Neural progenitor cell (in vitro differentiated cells): ENCODE measurements at regions not wholly inside any gene's neighbourhood (a gene's known extent, or its start where the extent isn't known, plus 50 kb on each side); places are given as distances from the start of the nearest gene placed in this dataset.

Experiments
- DNase-seq: peaks from one replicate; pipeline ENCODE4 v3.0.0-alpha.2; 2016; ENCODE audit warnings: low spot score
- H2AFZ ChIP-seq: fragments of 200-600 bp; sonication (generic); replicated peaks from 2 replicates; pipeline ENCODE4 v1.6.1; 2016; ENCODE audit warnings: antibody characterized with exemption
- H3F3A ChIP-seq: fragments of 200-600 bp; sonication (generic); 2 replicates; pipeline ENCODE4 v1.6.1; 2016; ENCODE audit warnings: antibody characterized with exemption, low read depth
- H3K27ac ChIP-seq: fragments of 200-600 bp; sonication (generic); 2 replicates; pipeline ENCODE4 v1.5.1; 2016; ENCODE audit warnings: mild to moderate bottlenecking
- H3K27me3 ChIP-seq: fragments of 200-600 bp; sonication (generic); 2 replicates; pipeline ENCODE4 v1.6.1; 2016; ENCODE audit warnings: mild to moderate bottlenecking, moderate library complexity
- H3K36me3 ChIP-seq: fragments of 200-600 bp; sonication (generic); 2 replicates; pipeline ENCODE4 v1.5.1; 2016
- H3K4me1 ChIP-seq: fragments of 200-600 bp; sonication (generic); 2 replicates; pipeline ENCODE4 v1.6.1; 2016; ENCODE audit warnings: mixed run types
- H3K4me2 ChIP-seq: fragments of 200-600 bp; sonication (generic); 2 replicates; pipeline ENCODE4 v1.6.1; 2016
- H3K4me3 ChIP-seq: fragments of 200-600 bp; sonication (generic); 2 replicates; pipeline ENCODE4 v1.5.1; 2016
- H3K79me2 ChIP-seq: fragments of 200-600 bp; sonication (generic); 2 replicates; pipeline ENCODE4 v1.6.1; 2016; ENCODE audit warnings: low read depth
- H3K9ac ChIP-seq: fragments of 200-600 bp; sonication (generic); 2 replicates; pipeline ENCODE4 v1.6.1; 2016
- H3K9me3 ChIP-seq: fragments of 200-600 bp; sonication (generic); 2 replicates; pipeline ENCODE4 v1.5.1; 2016; ENCODE audit warnings: low read depth
- H4K20me1 ChIP-seq: fragments of 200-600 bp; sonication (generic); 2 replicates; pipeline ENCODE4 v1.6.1; 2016; ENCODE audit warnings: low read depth
- H3K27ac Mint-ChIP-seq: 3 replicates; pipeline ENCODE4 v1.8.0; 2021; ENCODE audit warnings: mixed read lengths
- H3K27me3 Mint-ChIP-seq: 2 replicates; pipeline ENCODE4 v1.8.0; 2022; ENCODE audit warnings: low read depth, mild to moderate bottlenecking, inconsistent platforms, moderate library complexity, mixed read lengths; ENCODE audit not compliant: insufficient read depth
- H3K36me3 Mint-ChIP-seq: 3 replicates; pipeline ENCODE4 v1.8.0; 2021; ENCODE audit warnings: mixed read lengths
- H3K4me1 Mint-ChIP-seq: 3 replicates; pipeline ENCODE4 v1.8.0; 2021; ENCODE audit warnings: mixed read lengths
- H3K4me3 Mint-ChIP-seq: 3 replicates; pipeline ENCODE4 v1.8.0; 2021; ENCODE audit warnings: mild to moderate bottlenecking, moderate library complexity, mixed read lengths
- H3K9me3 Mint-ChIP-seq: 3 replicates; pipeline ENCODE4 v1.8.0; 2020; ENCODE audit warnings: mixed read lengths
- EZH2 ChIP-seq: fragments of 200-600 bp; sonication (generic); IDR thresholded peaks from 2 replicates; pipeline ENCODE4 v1.6.1; 2017; ENCODE audit warnings: antibody characterized with exemption, mild to moderate bottlenecking, moderate library complexity
- EZH2phosphoT487 ChIP-seq: fragments of 200-600 bp; sonication (generic); IDR thresholded peaks from 2 replicates; pipeline ENCODE4 v1.6.1; 2017; ENCODE audit warnings: antibody characterized with exemption
- TF ChIP-seq, protein P1 (sequence below): fragments of 200-600 bp; sonication (generic); IDR thresholded peaks from 2 replicates; pipeline ENCODE4 v1.5.1; 2017; ENCODE audit warnings: antibody characterized with exemption, mild to moderate bottlenecking

DNA sequence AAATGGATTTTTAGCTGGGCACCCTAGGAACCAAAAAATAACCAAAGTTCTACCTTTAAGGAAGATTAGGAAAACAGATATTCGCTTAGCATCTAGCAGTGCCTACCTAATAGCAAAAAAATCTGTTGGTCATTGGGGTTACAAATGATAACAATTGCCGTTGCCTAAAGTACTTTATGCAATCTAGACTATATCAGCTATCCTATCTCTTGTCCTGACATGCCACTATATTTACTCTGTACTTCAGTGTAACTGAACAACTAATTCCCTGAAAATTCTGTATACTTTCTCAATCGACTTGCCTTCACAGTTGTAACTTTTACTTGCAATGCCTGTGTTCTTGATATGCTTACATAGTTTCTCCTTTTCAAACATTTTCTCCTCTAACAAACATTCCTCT, 282.9 kb upstream of the PCDH7 start:
- no peak overlapping the region for H3K9ac ChIP-seq
- TF ChIP-seq EZH2phosphoT487 (no peak), EZH2 (no peak)
- TF ChIP-seq, protein P1, sequence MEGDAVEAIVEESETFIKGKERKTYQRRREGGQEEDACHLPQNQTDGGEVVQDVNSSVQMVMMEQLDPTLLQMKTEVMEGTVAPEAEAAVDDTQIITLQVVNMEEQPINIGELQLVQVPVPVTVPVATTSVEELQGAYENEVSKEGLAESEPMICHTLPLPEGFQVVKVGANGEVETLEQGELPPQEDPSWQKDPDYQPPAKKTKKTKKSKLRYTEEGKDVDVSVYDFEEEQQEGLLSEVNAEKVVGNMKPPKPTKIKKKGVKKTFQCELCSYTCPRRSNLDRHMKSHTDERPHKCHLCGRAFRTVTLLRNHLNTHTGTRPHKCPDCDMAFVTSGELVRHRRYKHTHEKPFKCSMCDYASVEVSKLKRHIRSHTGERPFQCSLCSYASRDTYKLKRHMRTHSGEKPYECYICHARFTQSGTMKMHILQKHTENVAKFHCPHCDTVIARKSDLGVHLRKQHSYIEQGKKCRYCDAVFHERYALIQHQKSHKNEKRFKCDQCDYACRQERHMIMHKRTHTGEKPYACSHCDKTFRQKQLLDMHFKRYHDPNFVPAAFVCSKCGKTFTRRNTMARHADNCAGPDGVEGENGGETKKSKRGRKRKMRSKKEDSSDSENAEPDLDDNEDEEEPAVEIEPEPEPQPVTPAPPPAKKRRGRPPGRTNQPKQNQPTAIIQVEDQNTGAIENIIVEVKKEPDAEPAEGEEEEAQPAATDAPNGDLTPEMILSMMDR, result no peak
- no peak overlapping the region for H2AFZ ChIP-seq
- no peaks in the 10 kb centered on the region for H3K9me3 Mint-ChIP-seq
- H3K4me1 Mint-ChIP-seq, result no peaks in the 10 kb centered on the region
- peaks cover 5% of the 10 kb centered on the region for H3K36me3 ChIP-seq
- no peaks in the 10 kb centered on the region for H3K79me2 ChIP-seq
- no peaks in the 10 kb centered on the region for H3K27me3 Mint-ChIP-seq
- H3K27me3 ChIP-seq, result no peaks in the 10 kb centered on the region
- no peak overlapping the region for H3K4me3 Mint-ChIP-seq
- H3K27ac Mint-ChIP-seq, result no peak overlapping the region
- no peak overlapping the region for H3K4me3 ChIP-seq
- H3K27ac ChIP-seq, result no peak overlapping the region
- H3K9me3 ChIP-seq, result no peaks in the 10 kb centered on the region
- no peaks in the 10 kb centered on the region for H4K20me1 ChIP-seq
- peaks cover 5% of the 10 kb centered on the region for H3K4me1 ChIP-seq
- no peaks in the 10 kb centered on the region for H3F3A ChIP-seq
- no peak for DNase-seq
- H3K36me3 Mint-ChIP-seq, result no peaks in the 10 kb centered on the region
- no peak overlapping the region for H3K4me2 ChIP-seq

DNA sequence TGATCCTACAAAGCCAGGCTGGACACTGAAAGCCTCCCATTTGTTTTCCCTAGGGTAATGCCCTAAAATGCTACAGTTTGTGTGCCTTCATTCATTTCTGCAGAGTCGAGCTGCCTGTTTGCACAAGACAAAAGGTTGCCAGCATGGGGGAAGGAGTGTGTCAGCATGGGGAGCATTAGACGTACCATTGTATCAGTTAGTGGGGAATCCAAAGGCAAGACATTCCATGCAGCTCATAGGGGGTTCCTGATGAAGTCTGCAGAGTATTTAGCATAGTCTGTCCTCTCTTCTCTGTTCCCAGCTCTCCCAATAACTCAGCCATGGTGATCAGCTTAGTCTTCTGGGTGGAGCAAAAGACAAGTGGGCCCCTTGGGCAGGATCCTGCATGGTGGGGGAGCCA, 276.9 kb upstream of the PCDH7 start:
- Mint-ChIP-seq H3K27me3 (no peaks in the 10 kb centered on the region), H3K9me3 (no peaks in the 10 kb centered on the region), H3K36me3 (no peaks in the 10 kb centered on the region), H3K4me3 (no peak overlapping the region), H3K4me1 (peaks cover 11% of the 10 kb centered on the region), H3K27ac (peak overlapping the region; percentile 47)
- Histone ChIP-seq H3K27me3 (no peaks in the 10 kb centered on the region), H3K79me2 (no peaks in the 10 kb centered on the region), H3K9me3 (no peaks in the 10 kb centered on the region), H4K20me1 (no peaks in the 10 kb centered on the region), H3K4me1 (peaks cover 7% of the 10 kb centered on the region), H2AFZ (peak overlapping the region; percentile 65), H3K27ac (peak overlapping the region; percentile 54), H3K4me3 (no peak overlapping the region), H3F3A (peaks cover 11% of the 10 kb centered on the region), H3K9ac (no peak overlapping the region), H3K36me3 (peaks cover 5% of the 10 kb centered on the region), H3K4me2 (peak overlapping the region; percentile 9)
- DNase-seq, result peak; percentile 78
- TF ChIP-seq EZH2, result no peak
- TF ChIP-seq, protein P1, result no peak
- no peak for TF ChIP-seq EZH2phosphoT487

DNA sequence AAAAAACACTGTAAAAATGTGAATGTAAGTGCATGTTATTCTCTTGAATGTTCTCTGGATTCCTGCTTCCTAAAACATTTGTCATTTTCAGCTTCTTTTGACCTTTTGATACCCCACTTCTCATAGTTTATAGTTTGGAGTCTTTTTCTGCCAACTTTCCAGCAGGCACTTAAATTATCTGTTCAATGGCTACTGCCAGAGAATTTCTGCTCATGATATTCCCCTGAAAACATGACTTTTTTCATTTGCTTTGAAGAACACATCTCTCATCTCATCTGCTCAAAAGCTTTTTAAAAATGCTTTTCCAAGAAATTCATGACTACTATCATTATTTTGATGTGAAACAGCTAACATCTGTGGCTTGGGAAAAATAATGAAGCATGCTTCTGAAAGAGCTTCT, 269.7 kb upstream of the PCDH7 start:
- no peak for TF ChIP-seq EZH2
- TF ChIP-seq, protein P1, result no peak
- no peak for TF ChIP-seq EZH2phosphoT487
- no peaks in the 10 kb centered on the region for H3K27me3 ChIP-seq
- H3K9me3 ChIP-seq, result no peaks in the 10 kb centered on the region
- no peaks in the 10 kb centered on the region for H3K4me1 ChIP-seq
- H3K36me3 Mint-ChIP-seq, result no peaks in the 10 kb centered on the region
- no peak overlapping the region for H3K27ac ChIP-seq
- no peak overlapping the region for H3K4me3 ChIP-seq
- H2AFZ ChIP-seq, result no peak overlapping the region
- H3K4me1 Mint-ChIP-seq, result no peaks in the 10 kb centered on the region
- no peaks in the 10 kb centered on the region for H4K20me1 ChIP-seq
- H3K36me3 ChIP-seq, result no peaks in the 10 kb centered on the region
- no peak overlapping the region for H3K27ac Mint-ChIP-seq
- DNase-seq, result no peak
- H3K79me2 ChIP-seq, result no peaks in the 10 kb centered on the region
- H3K9me3 Mint-ChIP-seq, result no peaks in the 10 kb centered on the region
- H3K4me3 Mint-ChIP-seq, result no peak overlapping the region
- H3K9ac ChIP-seq, result no peak overlapping the region
- no peak overlapping the region for H3K4me2 ChIP-seq
- H3F3A ChIP-seq, result no peaks in the 10 kb centered on the region
- no peaks in the 10 kb centered on the region for H3K27me3 Mint-ChIP-seq
